Small intestine (tissue), 7 donors: ENCODE measurements at regions not wholly inside any gene's neighbourhood (a gene's known extent, or its start where the extent isn't known, plus 50 kb on each side); places are given as distances from the start of the nearest gene placed in this dataset.

Experiments used
- DNase-seq, 2 donors: peaks; one replicate each; pipeline versions ENCODE4 v3.0.0 to v3.0.0-alpha.2; 2013
- FAIRE-seq: peaks from 2 replicates; lab custom pipeline; 2012; peaks lifted over from hg19 to GRCh38; lab: Jason Lieb, UNC
- H3K27ac ChIP-seq, 3 donors: one replicate each; pipeline ENCODE4 v1.5.1; 2013; ENCODE audit warnings: low read length in 2 of 3, mild to moderate bottlenecking in 2 of 3, control low read depth in 1 of 3, inconsistent platforms in 1 of 3, low read depth in 1 of 3, moderate library complexity in 1 of 3
- H3K27me3 ChIP-seq, 3 donors: one replicate each; pipeline ENCODE4 v1.6.1; 2013; ENCODE audit warnings: low read length in 3 of 3, inconsistent platforms in 1 of 3; ENCODE audit not compliant: control insufficient read depth in 3 of 3, insufficient read depth in 3 of 3
- H3K36me3 ChIP-seq, 3 donors: one replicate each; pipeline ENCODE4 v1.6.1; 2013; ENCODE audit warnings: low read length in 3 of 3, inconsistent platforms in 1 of 3, low read depth in 1 of 3, mild to moderate bottlenecking in 1 of 3, moderate library complexity in 1 of 3; ENCODE audit not compliant: control insufficient read depth in 3 of 3, insufficient read depth in 2 of 3
- H3K4me1 ChIP-seq, 3 donors: one replicate each; pipeline ENCODE4 v1.6.1; 2013; ENCODE audit warnings: low read length in 2 of 3, inconsistent platforms in 1 of 3, low read depth in 1 of 3, mild to moderate bottlenecking in 1 of 3, moderate library complexity in 1 of 3; ENCODE audit not compliant: control insufficient read depth in 3 of 3, insufficient read depth in 2 of 3
- H3K4me3 ChIP-seq, 3 donors: one replicate each; pipeline ENCODE4 v1.5.1; 2013; ENCODE audit warnings: low read length in 3 of 3, control low read depth in 1 of 3, inconsistent platforms in 1 of 3, low read depth in 1 of 3, mild to moderate bottlenecking in 1 of 3, moderate library complexity in 1 of 3
- H3K9me3 ChIP-seq, 2 donors: one replicate each; pipeline ENCODE4 v1.6.1; 2013; ENCODE audit warnings: low read depth in 1 of 2, low read length in 1 of 2; ENCODE audit not compliant: control insufficient read depth in 2 of 2, insufficient read depth in 1 of 2
- WGBS, 3 donors: extraction: QIAGEN DNeasy Blood & Tissue Kit; methylation state at CpG; one replicate each; pipeline ENCODE4 v1.1.7; 2013; 5-methylcytosine and 5-hydroxymethylcytosine counted together
- donor health status: healthy with polysubstance abuse.
- donor health status: control.
- donor health status: control.
- donor health status: Bipolar disorder and iron deficiency.
- donor health status: healthy.

GRCh38 chr3:94515983-94516382 is 453.1 kb downstream of the NSUN3 start:
- H3K4me1 ChIP-seq = no peaks in the 10 kb centered on the region
- no peak overlapping the region for H3K27ac ChIP-seq
- FAIRE-seq (no peak), DNase-seq (no peak)
- WGBS, 3 donors = 61 to 82% (median 68%) methylated on average over 2 of the region's 2 CpGs
- no peaks in the 10 kb centered on the region for H3K27me3 ChIP-seq
- no peaks in the 10 kb centered on the region for H3K36me3 ChIP-seq
- H3K4me3 ChIP-seq = no peak overlapping the region
- H3K9me3 ChIP-seq = no peaks in the 10 kb centered on the region

- Histone ChIP-seq H3K27me3 (no peaks in the 10 kb centered on the region), H3K4me1 (peaks cover 0 to 7% (median 0%) of the 10 kb centered on the region in 3 donors), H3K36me3 (no peaks in the 10 kb centered on the region), H3K27ac (no peak overlapping the region), H3K4me3 (no peak overlapping the region), H3K9me3 (no peaks in the 10 kb centered on the region)
- FAIRE-seq (no peak), DNase-seq (no peak)
- WGBS, 3 donors = 81 to 93% (median 92%) methylated on average over 1 of the region's 1 CpG
These were observed 457.5 kb downstream of the NSUN3 start for GRCh38 chr3:94520364-94520763.

GRCh38 chr3:94522488-94522887 is 459.6 kb downstream of the NSUN3 start:
- Histone ChIP-seq H3K4me1 (peaks cover 0 to 7% (median 0%) of the 10 kb centered on the region in 3 donors), H3K4me3 (no peak overlapping the region), H3K27me3 (no peaks in the 10 kb centered on the region), H3K36me3 (no peaks in the 10 kb centered on the region), H3K27ac (no peak overlapping the region), H3K9me3 (no peaks in the 10 kb centered on the region)
- DNase-seq = no peak
- no peak for FAIRE-seq

GRCh38 chr3:94524102-94524919 is 461.4 kb downstream of the NSUN3 start:
- peak in 1 of 2 donors; percentile 27 for DNase-seq
- no peak overlapping the region for H3K27ac ChIP-seq
- 19 to 38% (median 22%) methylated on average over 9 of the region's 9 CpGs for WGBS, 3 donors

GRCh38 chr3:94525043-94525442 is 462.2 kb downstream of the NSUN3 start:
- H3K4me3 ChIP-seq = no peak overlapping the region
- H3K27me3 ChIP-seq = no peaks in the 10 kb centered on the region
- no peaks in the 10 kb centered on the region for H3K9me3 ChIP-seq
- H3K4me1 ChIP-seq = peaks cover 0 to 7% (median 0%) of the 10 kb centered on the region in 3 donors
- H3K36me3 ChIP-seq = no peaks in the 10 kb centered on the region
- FAIRE-seq (no peak), DNase-seq (peak in 1 of 2 donors; percentile 21)
- 75 to 82% (median 80%) methylated on average over 6 of the region's 6 CpGs for WGBS, 3 donors
- no peak overlapping the region for H3K27ac ChIP-seq

More at GRCh38 chr3:94524102-94524919, 461.4 kb downstream of the NSUN3 start:
- no peaks in the 10 kb centered on the region for H3K27me3 ChIP-seq
- no peak for FAIRE-seq
- H3K4me3 ChIP-seq = no peak overlapping the region
- no peaks in the 10 kb centered on the region for H3K36me3 ChIP-seq
- H3K4me1 ChIP-seq = peaks cover 0 to 7% (median 0%) of the 10 kb centered on the region in 3 donors
- no peaks in the 10 kb centered on the region for H3K9me3 ChIP-seq

GRCh38 chr3:94529816-94530215 is 467.0 kb downstream of the NSUN3 start:
- H3K27me3 ChIP-seq = no peaks in the 10 kb centered on the region
- H3K27ac ChIP-seq = no peak overlapping the region
- H3K9me3 ChIP-seq = no peaks in the 10 kb centered on the region
- no peak for DNase-seq
- no peak overlapping the region for H3K4me3 ChIP-seq
- H3K36me3 ChIP-seq = no peaks in the 10 kb centered on the region
- FAIRE-seq = no peak
- peaks cover 0 to 2% (median 0%) of the 10 kb centered on the region in 3 donors for H3K4me1 ChIP-seq
- 84 to 97% (median 96%) methylated on average over 1 of the region's 1 CpG for WGBS, 3 donors

GRCh38 chr3:94532951-94533350 is 470.1 kb downstream of the NSUN3 start:
- no peaks in the 10 kb centered on the region for H3K27me3 ChIP-seq
- DNase-seq (no peak), FAIRE-seq (no peak)
- no peak overlapping the region for H3K4me3 ChIP-seq
- no peaks in the 10 kb centered on the region for H3K9me3 ChIP-seq
- no peaks in the 10 kb centered on the region for H3K4me1 ChIP-seq
- 91 to 95% (median 94%) methylated on average over 3 of the region's 3 CpGs for WGBS, 3 donors
- H3K27ac ChIP-seq = no peak overlapping the region
- no peaks in the 10 kb centered on the region for H3K36me3 ChIP-seq

GRCh38 chr3:94539937-94540336 is 477.1 kb downstream of the NSUN3 start:
- Histone ChIP-seq H3K4me3 (no peak overlapping the region), H3K9me3 (no peaks in the 10 kb centered on the region), H3K4me1 (no peaks in the 10 kb centered on the region), H3K36me3 (no peaks in the 10 kb centered on the region), H3K27me3 (no peaks in the 10 kb centered on the region), H3K27ac (no peak overlapping the region)
- DNase-seq (no peak), FAIRE-seq (no peak)

GRCh38 chr3:94543161-94543560 is 480.3 kb downstream of the NSUN3 start:
- no peaks in the 10 kb centered on the region for H3K9me3 ChIP-seq
- 89 to 95% (median 93%) methylated on average over 2 of the region's 2 CpGs for WGBS, 3 donors
- H3K27me3 ChIP-seq = no peaks in the 10 kb centered on the region
- FAIRE-seq = no peak
- no peak overlapping the region for H3K4me3 ChIP-seq
- H3K4me1 ChIP-seq = no peaks in the 10 kb centered on the region
- no peaks in the 10 kb centered on the region for H3K36me3 ChIP-seq
- no peak overlapping the region for H3K27ac ChIP-seq
- no peak for DNase-seq
